ENCODE measurements at regions not wholly inside any gene's neighbourhood (a gene's known extent, or its start where the extent isn't known, plus 50 kb on each side); places are given as distances from the start of the nearest gene placed in this dataset.

DNA sequence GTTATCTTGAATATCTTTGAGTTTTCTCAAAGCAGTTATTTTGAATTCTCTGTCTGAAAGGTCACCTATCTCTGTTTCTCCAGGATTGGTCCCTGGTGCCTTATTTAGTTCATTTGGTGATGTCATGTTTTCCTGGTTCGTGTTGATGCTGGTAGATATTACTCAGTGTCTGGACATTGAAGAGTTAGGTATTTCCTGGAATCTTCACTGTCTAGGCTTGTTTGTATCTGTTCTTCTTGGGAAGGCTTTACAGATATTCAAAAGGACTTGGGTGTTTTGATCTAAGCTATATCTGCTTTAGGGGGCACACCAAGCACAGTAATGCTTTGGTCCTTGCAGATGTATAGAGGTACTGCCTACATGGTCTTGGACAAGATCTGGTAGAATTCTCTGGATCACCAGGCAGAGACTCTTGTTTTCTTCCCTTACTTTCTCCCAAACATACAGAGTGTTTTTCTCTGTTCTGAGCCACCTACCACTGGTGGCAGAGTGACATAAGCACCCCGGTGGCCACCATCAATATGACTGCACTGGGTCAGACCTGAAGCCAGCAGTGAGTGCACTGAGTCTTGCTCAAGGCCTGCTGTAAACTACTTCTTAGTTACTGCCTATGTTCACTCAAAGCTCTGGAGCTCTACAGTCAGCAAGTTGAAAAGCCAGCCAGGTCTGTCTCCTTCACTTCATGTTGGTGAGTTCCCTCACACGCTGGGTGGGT lies 193.5 kb upstream of the AMOT start:
- H2AFZ ChIP-seq (ENCODE audit: low read depth, low read length), result no peak overlapping the region
- no peaks in the 10 kb centered on the region for H4K20me1 ChIP-seq (ENCODE audit: insufficient read depth)
- no peaks in the 10 kb centered on the region for H3K9me3 ChIP-seq (ENCODE audit: low read length)
- no peak overlapping the region for H3K9ac ChIP-seq (ENCODE audit: low read length)
- H3K4me2 ChIP-seq (ENCODE audit: low read length), result no peak overlapping the region
- TF ChIP-seq POLR2AphosphoS5 (IDR thresholded peaks at IDR 0.05), result no peak
- no peak for TF ChIP-seq SMC3 (conservative IDR thresholded peaks at IDR 0.05; ENCODE audit: poor library complexity)
- TF ChIP-seq RAD21 (conservative IDR thresholded peaks at IDR 0.05), result no peak
- TF ChIP-seq TAF1 (IDR thresholded peaks at IDR 0.05; ENCODE audit: low read depth), result no peak
- no peak for TF ChIP-seq EP300 (conservative IDR thresholded peaks at IDR 0.05; ENCODE audit: poor library complexity, severe bottlenecking)
- TF ChIP-seq, protein P1, sequence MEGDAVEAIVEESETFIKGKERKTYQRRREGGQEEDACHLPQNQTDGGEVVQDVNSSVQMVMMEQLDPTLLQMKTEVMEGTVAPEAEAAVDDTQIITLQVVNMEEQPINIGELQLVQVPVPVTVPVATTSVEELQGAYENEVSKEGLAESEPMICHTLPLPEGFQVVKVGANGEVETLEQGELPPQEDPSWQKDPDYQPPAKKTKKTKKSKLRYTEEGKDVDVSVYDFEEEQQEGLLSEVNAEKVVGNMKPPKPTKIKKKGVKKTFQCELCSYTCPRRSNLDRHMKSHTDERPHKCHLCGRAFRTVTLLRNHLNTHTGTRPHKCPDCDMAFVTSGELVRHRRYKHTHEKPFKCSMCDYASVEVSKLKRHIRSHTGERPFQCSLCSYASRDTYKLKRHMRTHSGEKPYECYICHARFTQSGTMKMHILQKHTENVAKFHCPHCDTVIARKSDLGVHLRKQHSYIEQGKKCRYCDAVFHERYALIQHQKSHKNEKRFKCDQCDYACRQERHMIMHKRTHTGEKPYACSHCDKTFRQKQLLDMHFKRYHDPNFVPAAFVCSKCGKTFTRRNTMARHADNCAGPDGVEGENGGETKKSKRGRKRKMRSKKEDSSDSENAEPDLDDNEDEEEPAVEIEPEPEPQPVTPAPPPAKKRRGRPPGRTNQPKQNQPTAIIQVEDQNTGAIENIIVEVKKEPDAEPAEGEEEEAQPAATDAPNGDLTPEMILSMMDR (IDR thresholded peaks at IDR 0.05; ENCODE audit: poor library complexity, severe bottlenecking), result no peak
- TF ChIP-seq, protein P2, sequence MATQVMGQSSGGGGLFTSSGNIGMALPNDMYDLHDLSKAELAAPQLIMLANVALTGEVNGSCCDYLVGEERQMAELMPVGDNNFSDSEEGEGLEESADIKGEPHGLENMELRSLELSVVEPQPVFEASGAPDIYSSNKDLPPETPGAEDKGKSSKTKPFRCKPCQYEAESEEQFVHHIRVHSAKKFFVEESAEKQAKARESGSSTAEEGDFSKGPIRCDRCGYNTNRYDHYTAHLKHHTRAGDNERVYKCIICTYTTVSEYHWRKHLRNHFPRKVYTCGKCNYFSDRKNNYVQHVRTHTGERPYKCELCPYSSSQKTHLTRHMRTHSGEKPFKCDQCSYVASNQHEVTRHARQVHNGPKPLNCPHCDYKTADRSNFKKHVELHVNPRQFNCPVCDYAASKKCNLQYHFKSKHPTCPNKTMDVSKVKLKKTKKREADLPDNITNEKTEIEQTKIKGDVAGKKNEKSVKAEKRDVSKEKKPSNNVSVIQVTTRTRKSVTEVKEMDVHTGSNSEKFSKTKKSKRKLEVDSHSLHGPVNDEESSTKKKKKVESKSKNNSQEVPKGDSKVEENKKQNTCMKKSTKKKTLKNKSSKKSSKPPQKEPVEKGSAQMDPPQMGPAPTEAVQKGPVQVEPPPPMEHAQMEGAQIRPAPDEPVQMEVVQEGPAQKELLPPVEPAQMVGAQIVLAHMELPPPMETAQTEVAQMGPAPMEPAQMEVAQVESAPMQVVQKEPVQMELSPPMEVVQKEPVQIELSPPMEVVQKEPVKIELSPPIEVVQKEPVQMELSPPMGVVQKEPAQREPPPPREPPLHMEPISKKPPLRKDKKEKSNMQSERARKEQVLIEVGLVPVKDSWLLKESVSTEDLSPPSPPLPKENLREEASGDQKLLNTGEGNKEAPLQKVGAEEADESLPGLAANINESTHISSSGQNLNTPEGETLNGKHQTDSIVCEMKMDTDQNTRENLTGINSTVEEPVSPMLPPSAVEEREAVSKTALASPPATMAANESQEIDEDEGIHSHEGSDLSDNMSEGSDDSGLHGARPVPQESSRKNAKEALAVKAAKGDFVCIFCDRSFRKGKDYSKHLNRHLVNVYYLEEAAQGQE (IDR thresholded peaks at IDR 0.05; ENCODE audit: borderline replicate concordance), result no peak
- no peak for TF ChIP-seq EZH2 (IDR thresholded peaks at IDR 0.05; ENCODE audit: borderline replicate concordance, insufficient read depth, low read length, poor library complexity, severe bottlenecking)
- no peak for TF ChIP-seq MXI1 (conservative IDR thresholded peaks at IDR 0.05; ENCODE audit: poor library complexity, severe bottlenecking)
- no peaks in the 10 kb centered on the region for H3K36me3 ChIP-seq (ENCODE audit: insufficient read depth, low read length)
- no peaks in the 10 kb centered on the region for H3K79me2 ChIP-seq (replicated peaks; ENCODE audit: insufficient read depth, low read length)
- H3K9me2 ChIP-seq (ENCODE audit: insufficient read depth, low read length), result no peaks in the 10 kb centered on the region
- no peaks in the 10 kb centered on the region for H3F3A ChIP-seq (ENCODE audit: insufficient read depth, low read length, poor library complexity, severe bottlenecking)
- H3K27ac ChIP-seq (ENCODE audit: low read length), result no peak overlapping the region
- no peaks in the 10 kb centered on the region for H3K27me3 ChIP-seq (ENCODE audit: insufficient read depth, low read depth, low read length)
- no peak overlapping the region for H3K4me3 ChIP-seq (ENCODE audit: low read length)

DNA sequence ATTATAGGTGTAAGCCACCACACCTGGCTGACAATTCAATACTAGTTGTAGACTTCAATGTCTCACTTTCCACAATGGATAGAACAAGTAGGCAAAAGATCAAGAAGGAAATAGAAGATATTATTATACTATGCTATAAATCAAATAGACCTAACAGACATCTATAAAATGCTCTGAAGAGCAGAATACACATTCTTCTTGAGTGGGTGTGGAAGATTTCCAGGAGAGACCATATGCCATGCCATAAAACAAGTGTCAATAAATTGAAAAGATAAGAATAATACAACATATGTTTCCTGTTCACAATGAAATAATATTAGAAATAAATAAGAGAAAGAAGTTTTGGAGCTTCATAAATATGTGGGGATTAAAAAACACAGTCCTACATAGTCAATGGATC lies 179.3 kb upstream of the AMOT start:
- Histone ChIP-seq H3K9me3 (ENCODE audit: low read length) (no peaks in the 10 kb centered on the region), H2AFZ (ENCODE audit: low read depth, low read length) (no peak overlapping the region), H3K36me3 (ENCODE audit: insufficient read depth, low read length) (no peaks in the 10 kb centered on the region), H3K4me3 (ENCODE audit: low read length) (no peak overlapping the region), H4K20me1 (ENCODE audit: insufficient read depth) (no peaks in the 10 kb centered on the region), H3K27me3 (ENCODE audit: insufficient read depth, low read depth, low read length) (no peaks in the 10 kb centered on the region), H3K9ac (ENCODE audit: low read length) (no peak overlapping the region), H3F3A (ENCODE audit: insufficient read depth, low read length, poor library complexity, severe bottlenecking) (no peaks in the 10 kb centered on the region), H3K79me2 (replicated peaks; ENCODE audit: insufficient read depth, low read length) (no peaks in the 10 kb centered on the region), H3K4me2 (ENCODE audit: low read length) (no peak overlapping the region), H3K9me2 (ENCODE audit: insufficient read depth, low read length) (no peaks in the 10 kb centered on the region), H3K27ac (ENCODE audit: low read length) (no peak overlapping the region)
- TF ChIP-seq EP300 (conservative IDR thresholded peaks at IDR 0.05; ENCODE audit: poor library complexity, severe bottlenecking) (no peak), SMC3 (conservative IDR thresholded peaks at IDR 0.05; ENCODE audit: poor library complexity) (no peak), MXI1 (conservative IDR thresholded peaks at IDR 0.05; ENCODE audit: poor library complexity, severe bottlenecking) (no peak)
- TF ChIP-seq, protein P2 (IDR thresholded peaks at IDR 0.05; ENCODE audit: borderline replicate concordance), result no peak
